Endothelial cell of umbilical vein (primary cell): ENCODE measurements at regions not wholly inside any gene's neighbourhood (a gene's known extent, or its start where the extent isn't known, plus 50 kb on each side); places are given as distances from the start of the nearest gene placed in this dataset.

ENCODE experiments used
- BruUV-seq: library from RNA; stranded (reverse); fragments of 400-500 nt; replicated peaks from 2 replicates; lab custom pipeline; 2021; lab: Mats Ljungman, UMichigan
- CTCF ChIA-PET: fragments of 300-600, 350-600 bp; sonication (Branson Sonifier 250); formaldehyde crosslinking; loops from one replicate; lab custom pipeline; 2021; ENCODE audit warnings: antibody characterized with exemption, inconsistent platforms; lab: Charles Lee
- POLR2A ChIA-PET: fragments of 300-600, 350-600 bp; sonication (Branson Sonifier 250); formaldehyde crosslinking; loops from one replicate; lab custom pipeline; 2021; ENCODE audit warnings: antibody characterized with exemption, inconsistent platforms; lab: Charles Lee
- DNase-seq: peaks from one replicate; pipeline ENCODE4 v3.0.0-alpha.2; 2011; ENCODE audit warnings: low read depth, low spot score
- FAIRE-seq: peaks from 2 replicates; lab custom pipeline; 2011; peaks lifted over from hg19 to GRCh38; lab: Jason Lieb, UNC
- H2AFZ ChIP-seq: 2 replicates; pipeline ENCODE4 v1.6.0; 2012; ENCODE audit warnings: low read depth, low read length, control low read depth, inconsistent platforms
- H3K27ac ChIP-seq: 2 replicates; pipeline ENCODE4 v1.5.1; 2011; ENCODE audit warnings: low read depth, mild to moderate bottlenecking, control low read depth, low read length, moderate library complexity; ENCODE audit not compliant: insufficient read depth
- H3K27me3 ChIP-seq, 2 experiments: 2 replicates each; pipeline versions ENCODE4 v1.6.0 to v1.6.1; 2011; ENCODE audit warnings: low read length in 2 of 2, mixed read lengths in 1 of 2; ENCODE audit not compliant: control insufficient read depth in 2 of 2, insufficient read depth in 2 of 2
- H3K36me3 ChIP-seq, 2 experiments: 2 replicates in 1 of 2; 3 replicates in 1 of 2; pipeline ENCODE4 v1.5.1; 2011; ENCODE audit warnings: low read length in 2 of 2, mild to moderate bottlenecking in 1 of 2, moderate library complexity in 1 of 2; ENCODE audit not compliant: control insufficient read depth in 2 of 2, insufficient read depth in 2 of 2; ENCODE audit errors: extremely low read depth in 1 of 2
- H3K4me1 ChIP-seq: 3 replicates; pipeline ENCODE4 v1.5.1; 2011; ENCODE audit warnings: mild to moderate bottlenecking, low read length; ENCODE audit not compliant: control insufficient read depth, insufficient read depth; ENCODE audit errors: extremely low read depth
- H3K4me2 ChIP-seq: 2 replicates; pipeline ENCODE4 v1.6.1; 2011; ENCODE audit warnings: low read length, control low read depth, mixed read lengths; ENCODE audit not compliant: insufficient read depth
- H3K4me3 ChIP-seq, 3 experiments: fragments of 200-600 bp in 1 of 3; sonication (generic), shearing (Covaris generic) in 1 of 3; replicated peaks in 1 of 3; 2 replicates each; pipeline ENCODE4 v1.5.1; 2011 to 2016; ENCODE audit warnings: control low read depth in 3 of 3, low read length in 3 of 3, mild to moderate bottlenecking in 2 of 3, inconsistent platforms in 1 of 3, low read depth in 1 of 3, moderate library complexity in 1 of 3; ENCODE audit not compliant: insufficient read depth in 1 of 3
- H3K79me2 ChIP-seq: 2 replicates; pipeline ENCODE4 v1.6.0; 2012; ENCODE audit warnings: low read length, inconsistent platforms; ENCODE audit not compliant: control insufficient read depth, insufficient read depth
- H3K9ac ChIP-seq: replicated peaks from 2 replicates; pipeline ENCODE3; 2011; ENCODE audit warnings: low read length, control low read depth; ENCODE audit not compliant: insufficient read depth; ENCODE audit errors: extremely low read depth
- H3K9me1 ChIP-seq: replicated peaks from 3 replicates; pipeline ENCODE4 v1.6.0; 2011; ENCODE audit warnings: mild to moderate bottlenecking, low read length; ENCODE audit not compliant: control insufficient read depth, insufficient read depth; ENCODE audit errors: extremely low read depth
- H3K9me3 ChIP-seq: replicated peaks from 2 replicates; pipeline ENCODE4 v1.5.1; 2012; ENCODE audit warnings: low read length, inconsistent platforms; ENCODE audit not compliant: control insufficient read depth, insufficient read depth
- H4K20me1 ChIP-seq: replicated peaks from 2 replicates; pipeline ENCODE3; 2011; ENCODE audit warnings: mild to moderate bottlenecking, low read length; ENCODE audit not compliant: control insufficient read depth, insufficient read depth; ENCODE audit errors: extremely low read depth
- CTCF ChIP-seq, 2 donors: IDR thresholded peaks; 1 replicate in 1 of 2; 2 replicates in 1 of 2; pipeline ENCODE4 v1.5.1; 2011; ENCODE audit warnings: low read length in 2 of 2, mild to moderate bottlenecking in 2 of 2, moderate library complexity in 2 of 2, control low read depth in 1 of 2, inconsistent platforms in 1 of 2, low read depth in 1 of 2; ENCODE audit not compliant: insufficient read depth in 1 of 2; ENCODE audit errors: extremely low read depth in 1 of 2
- EZH2 ChIP-seq: IDR thresholded peaks from 2 replicates; pipeline ENCODE4 v1.6.1; 2012; ENCODE audit warnings: borderline replicate concordance, low read depth, mild to moderate bottlenecking, moderate library complexity, low read length, inconsistent platforms; ENCODE audit not compliant: severe bottlenecking
- FOS ChIP-seq: IDR thresholded peaks from 2 replicates; pipeline ENCODE4 v1.6.1; 2011; ENCODE audit warnings: mild to moderate bottlenecking, low read length, moderate library complexity, borderline replicate concordance; ENCODE audit not compliant: insufficient read depth
- GATA2 ChIP-seq: IDR thresholded peaks from 2 replicates; pipeline ENCODE4 v1.7.0; 2011; ENCODE audit warnings: low read depth, mild to moderate bottlenecking, moderate library complexity, mixed read lengths, low read length; ENCODE audit not compliant: insufficient read length, insufficient read depth
- JUN ChIP-seq: IDR thresholded peaks from 2 replicates; pipeline ENCODE4 v1.6.1; 2011; ENCODE audit warnings: borderline replicate concordance, low read depth; ENCODE audit not compliant: insufficient read length, insufficient read depth
- MAX ChIP-seq: IDR thresholded peaks from 2 replicates; pipeline ENCODE4 v1.6.1; 2011; ENCODE audit not compliant: insufficient read depth, insufficient read length
- MYC ChIP-seq: IDR thresholded peaks from one replicate; pipeline ENCODE4 v1.6.1; 2011; ENCODE audit warnings: mild to moderate bottlenecking, low read depth, low read length
- POLR2A ChIP-seq: IDR thresholded peaks from 2 replicates; pipeline ENCODE4 v1.6.1; 2012; ENCODE audit warnings: low read depth, mild to moderate bottlenecking, control low read depth, low read length
- POLR2AphosphoS5 ChIP-seq: IDR thresholded peaks from 2 replicates; pipeline ENCODE4 v1.6.1; 2012; ENCODE audit warnings: low read depth, mild to moderate bottlenecking, control low read depth, low read length, moderate library complexity; ENCODE audit not compliant: insufficient read depth
- dilution Hi-C: fragments of 300-500 bp; cut with MboI; formaldehyde crosslinking; loops from one replicate; pipeline ENCODE4 v1.15.0; 2019; ENCODE audit warnings: low sequenced_read_pairs; ENCODE audit not compliant: extremely low pct_ligation_motif_present
- intact Hi-C: fragments of 100-400 bp; cut with micrococcal nuclease; formaldehyde crosslinking; loops from one replicate; pipeline ENCODE4 v1.10.0; 2022

GRCh38 chrX:20653070-20653469 is 386.4 kb upstream of the RPS6KA3 start:
- BruUV-seq: no TSS peak
- intact Hi-C loops: no loop called here
- dilution Hi-C loops: no loop called here
- ChIA-PET CTCF (no interaction called here), POLR2A (no interaction called here)
- Histone ChIP-seq H3K9me3 (no peaks in the 10 kb centered on the region), H3K27ac (no peak overlapping the region), H3K4me1 (no peaks in the 10 kb centered on the region), H3K4me3 (no peak overlapping the region), H2AFZ (no peak overlapping the region), H3K79me2 (no peaks in the 10 kb centered on the region), H4K20me1 (no peaks in the 10 kb centered on the region), H3K27me3 (no peaks in the 10 kb centered on the region), H3K9ac (no peak overlapping the region), H3K4me2 (no peak overlapping the region), H3K36me3 (no peaks in the 10 kb centered on the region), H3K9me1 (no peaks in the 10 kb centered on the region)
- DNase-seq (no peak), FAIRE-seq (no peak)
- no peak for TF ChIP-seq POLR2AphosphoS5

- intact Hi-C loops: no loop called here
- Histone ChIP-seq H3K9me1 (no peaks in the 10 kb centered on the region), H2AFZ (no peak overlapping the region), H3K9ac (no peak overlapping the region), H3K27me3 (no peaks in the 10 kb centered on the region), H3K4me2 (no peak overlapping the region), H3K27ac (no peak overlapping the region), H3K79me2 (no peaks in the 10 kb centered on the region), H3K4me3 (no peak overlapping the region), H3K36me3 (no peaks in the 10 kb centered on the region), H3K9me3 (no peaks in the 10 kb centered on the region), H4K20me1 (no peaks in the 10 kb centered on the region), H3K4me1 (no peaks in the 10 kb centered on the region)
- no peak for DNase-seq
- ChIA-PET CTCF (no interaction called here), POLR2A (no interaction called here)
- dilution Hi-C loops: no loop called here
- BruUV-seq: no TSS peak
- TF ChIP-seq MYC (no peak), GATA2 (no peak), MAX (no peak), EZH2 (no peak), POLR2AphosphoS5 (no peak), JUN (no peak), POLR2A (no peak), CTCF (IDR thresholded peaks at IDR 0.05; ENCODE audit: extremely low read depth in 1 of 2, insufficient read depth in 1 of 2, low read depth in 1 of 2, low read length in 2 of 2) (no peak), FOS (no peak)
- no peak for FAIRE-seq
These were observed 375.2 kb upstream of the RPS6KA3 start for GRCh38 chrX:20641954-20642353.
